ENCODE measurements at regions not wholly inside any gene's neighbourhood (a gene's known extent, or its start where the extent isn't known, plus 50 kb on each side); places are given as distances from the start of the nearest gene placed in this dataset.

- Histone ChIP-seq H3K27me3 (ENCODE audit: control insufficient read depth, insufficient read depth, low read length) (no peaks in the 10 kb centered on the region), H3K36me3 (ENCODE audit: control insufficient read depth, insufficient read depth, low read length) (no peaks in the 10 kb centered on the region), H3K4me3 (ENCODE audit: low read depth, low read length) (no peak overlapping the region)
- no peak for FAIRE-seq
- DNase-seq (ENCODE audit: low read depth): no peak
- TF ChIP-seq, protein P1, sequence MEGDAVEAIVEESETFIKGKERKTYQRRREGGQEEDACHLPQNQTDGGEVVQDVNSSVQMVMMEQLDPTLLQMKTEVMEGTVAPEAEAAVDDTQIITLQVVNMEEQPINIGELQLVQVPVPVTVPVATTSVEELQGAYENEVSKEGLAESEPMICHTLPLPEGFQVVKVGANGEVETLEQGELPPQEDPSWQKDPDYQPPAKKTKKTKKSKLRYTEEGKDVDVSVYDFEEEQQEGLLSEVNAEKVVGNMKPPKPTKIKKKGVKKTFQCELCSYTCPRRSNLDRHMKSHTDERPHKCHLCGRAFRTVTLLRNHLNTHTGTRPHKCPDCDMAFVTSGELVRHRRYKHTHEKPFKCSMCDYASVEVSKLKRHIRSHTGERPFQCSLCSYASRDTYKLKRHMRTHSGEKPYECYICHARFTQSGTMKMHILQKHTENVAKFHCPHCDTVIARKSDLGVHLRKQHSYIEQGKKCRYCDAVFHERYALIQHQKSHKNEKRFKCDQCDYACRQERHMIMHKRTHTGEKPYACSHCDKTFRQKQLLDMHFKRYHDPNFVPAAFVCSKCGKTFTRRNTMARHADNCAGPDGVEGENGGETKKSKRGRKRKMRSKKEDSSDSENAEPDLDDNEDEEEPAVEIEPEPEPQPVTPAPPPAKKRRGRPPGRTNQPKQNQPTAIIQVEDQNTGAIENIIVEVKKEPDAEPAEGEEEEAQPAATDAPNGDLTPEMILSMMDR (IDR thresholded peaks at IDR 0.05; ENCODE audit: insufficient read depth, low read length, severe bottlenecking): no peak
These were observed 58.8 kb upstream of the GPR26 start for GRCh38 chr10:123607386-123607785.

DNA sequence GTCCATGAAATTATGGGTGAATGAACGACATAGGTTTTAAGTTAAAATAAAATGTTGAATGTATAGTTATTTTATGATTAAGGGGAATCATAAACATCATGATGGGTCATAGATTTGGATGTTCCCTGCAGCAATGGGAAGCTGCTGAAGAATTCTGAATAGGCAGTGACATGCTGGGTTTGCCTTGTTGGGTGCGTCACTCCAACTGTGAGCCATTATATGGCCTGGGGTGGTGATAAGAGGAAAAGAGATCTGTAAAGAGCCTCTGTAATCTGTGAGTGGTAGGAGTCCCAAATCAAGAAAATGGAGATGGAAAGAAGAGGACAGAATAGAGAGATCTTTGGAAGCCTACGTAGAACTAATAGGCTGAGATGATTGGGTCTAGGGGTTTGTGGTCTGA, 58.1 kb upstream of the GPR26 start:
- Histone ChIP-seq H3K36me3 (ENCODE audit: control insufficient read depth, insufficient read depth, low read length) (no peaks in the 10 kb centered on the region), H3K27me3 (ENCODE audit: control insufficient read depth, insufficient read depth, low read length) (no peaks in the 10 kb centered on the region), H3K4me3 (ENCODE audit: low read depth, low read length) (no peak overlapping the region)
- peak; percentile 5 for DNase-seq (ENCODE audit: low read depth)
- FAIRE-seq: no peak
- TF ChIP-seq, protein P1 (IDR thresholded peaks at IDR 0.05; ENCODE audit: insufficient read depth, low read length, severe bottlenecking): no peak

GRCh38 chr10:123611243-123611642, 54.9 kb upstream of the GPR26 start:
- Histone ChIP-seq H3K27me3 (ENCODE audit: control insufficient read depth, insufficient read depth, low read length) (no peaks in the 10 kb centered on the region), H3K4me3 (ENCODE audit: low read depth, low read length) (no peak overlapping the region), H3K36me3 (ENCODE audit: control insufficient read depth, insufficient read depth, low read length) (no peaks in the 10 kb centered on the region)
- TF ChIP-seq, protein P1 (IDR thresholded peaks at IDR 0.05; ENCODE audit: insufficient read depth, low read length, severe bottlenecking): no peak
- FAIRE-seq: peak; percentile 73
- no peak for DNase-seq (ENCODE audit: low read depth)

DNA sequence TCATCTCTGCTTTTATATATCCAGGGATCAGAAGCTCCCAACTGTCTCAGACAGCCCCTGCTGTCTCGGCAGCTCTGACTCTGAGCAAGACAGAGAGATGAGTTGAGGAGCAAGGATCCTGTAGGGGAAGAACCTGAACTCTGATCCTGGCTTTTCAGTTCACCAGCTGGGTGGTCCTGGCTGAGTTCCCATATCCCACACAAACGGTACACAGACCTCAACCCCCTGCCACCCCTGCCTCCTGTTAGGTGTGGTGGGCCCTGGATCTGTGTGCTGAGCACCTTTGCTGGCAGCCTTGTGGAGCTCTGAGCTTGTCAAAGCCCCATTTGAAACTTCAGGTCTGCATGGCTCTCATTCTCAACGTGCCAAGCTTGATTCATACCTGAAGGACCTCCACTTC, 54.3 kb upstream of the GPR26 start:
- DNase-seq (ENCODE audit: low read depth): no peak
- no peak for FAIRE-seq
- no peaks in the 10 kb centered on the region for H3K36me3 ChIP-seq (ENCODE audit: control insufficient read depth, insufficient read depth, low read length)
- H3K27me3 ChIP-seq (ENCODE audit: control insufficient read depth, insufficient read depth, low read length): no peaks in the 10 kb centered on the region
- H3K4me3 ChIP-seq (ENCODE audit: low read depth, low read length): no peak overlapping the region
- TF ChIP-seq, protein P1 (IDR thresholded peaks at IDR 0.05; ENCODE audit: insufficient read depth, low read length, severe bottlenecking): no peak

DNA sequence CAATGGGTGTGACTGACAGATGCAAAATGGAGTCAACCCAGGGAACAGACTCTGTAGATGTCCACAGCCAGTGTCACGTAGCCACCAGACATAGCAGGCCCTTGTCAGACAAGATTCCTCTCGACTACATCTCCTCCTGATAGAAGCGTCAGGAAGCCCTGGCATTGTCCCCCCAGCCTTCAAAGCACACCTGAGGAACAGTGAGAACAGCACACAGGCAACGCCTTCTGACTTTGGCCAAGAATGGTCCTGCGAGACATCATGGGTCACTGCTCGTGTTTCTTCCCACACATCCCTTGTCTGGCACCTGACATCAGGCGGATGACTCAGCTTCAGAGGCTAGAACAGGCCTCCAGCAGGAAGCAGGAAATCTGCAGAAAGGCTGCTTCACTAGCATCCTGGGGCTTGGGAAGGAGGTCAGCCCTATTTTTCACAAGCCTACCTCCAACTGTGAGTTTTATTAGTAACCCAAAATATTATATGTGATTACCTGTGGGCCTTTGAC, 52.8 kb upstream of the GPR26 start:
- DNase-seq (ENCODE audit: low read depth) (no peak), FAIRE-seq (no peak)
- no peak overlapping the region for H3K4me3 ChIP-seq (ENCODE audit: low read depth, low read length)
- H3K36me3 ChIP-seq (ENCODE audit: control insufficient read depth, insufficient read depth, low read length): no peaks in the 10 kb centered on the region
- TF ChIP-seq, protein P1 (IDR thresholded peaks at IDR 0.05; ENCODE audit: insufficient read depth, low read length, severe bottlenecking): no peak
- H3K27me3 ChIP-seq (ENCODE audit: control insufficient read depth, insufficient read depth, low read length): no peaks in the 10 kb centered on the region

DNA sequence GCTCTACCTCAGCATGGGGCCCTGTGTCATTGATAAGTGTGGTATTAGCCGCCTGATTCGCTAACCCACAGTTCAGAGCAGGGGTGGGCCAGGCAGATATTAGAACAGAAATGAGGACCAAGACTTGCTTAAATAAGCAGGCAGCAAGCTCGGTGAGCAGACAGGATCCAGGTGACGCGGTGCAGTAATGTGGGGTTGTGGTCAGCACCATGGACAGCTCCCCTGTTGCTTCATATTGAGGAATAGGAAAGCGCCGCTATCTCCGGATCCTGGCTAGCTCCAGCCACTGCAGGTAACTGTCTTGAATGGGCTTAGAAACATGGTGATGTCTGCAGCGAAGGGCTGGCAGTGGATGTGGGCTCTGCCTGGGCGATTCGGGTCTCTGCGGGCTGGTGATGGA, 51.3 kb upstream of the GPR26 start:
- Histone ChIP-seq H3K27me3 (ENCODE audit: control insufficient read depth, insufficient read depth, low read length) (no peaks in the 10 kb centered on the region), H3K4me3 (ENCODE audit: low read depth, low read length) (no peak overlapping the region), H3K36me3 (ENCODE audit: control insufficient read depth, insufficient read depth, low read length) (no peaks in the 10 kb centered on the region)
- TF ChIP-seq, protein P1 (IDR thresholded peaks at IDR 0.05; ENCODE audit: insufficient read depth, low read length, severe bottlenecking): no peak
- DNase-seq (ENCODE audit: low read depth) (peak; percentile 42), FAIRE-seq (no peak)
